Fibroblast of lung (primary cell): ENCODE measurements at regions not wholly inside any gene's neighbourhood (a gene's known extent, or its start where the extent isn't known, plus 50 kb on each side); places are given as distances from the start of the nearest gene placed in this dataset.

ENCODE experiments used
- EZH2 ChIP-seq: IDR thresholded peaks from 2 replicates; pipeline ENCODE4 v1.5.1; 2012; ENCODE audit warnings: low read length, control low read depth, mild to moderate bottlenecking; ENCODE audit errors: missing control alignments
- TF ChIP-seq, protein P1 (sequence below), 2 donors: IDR thresholded peaks in 1 of 2; conservative IDR thresholded peaks in 1 of 2; 1 replicate in 1 of 2; 2 replicates in 1 of 2; pipeline ENCODE4 v1.5.1; 2011 to 2012; ENCODE audit warnings: low read length in 2 of 2, control low read depth in 1 of 2, inconsistent platforms in 1 of 2, low read depth in 1 of 2, mild to moderate bottlenecking in 1 of 2

- TF ChIP-seq, protein P1, sequence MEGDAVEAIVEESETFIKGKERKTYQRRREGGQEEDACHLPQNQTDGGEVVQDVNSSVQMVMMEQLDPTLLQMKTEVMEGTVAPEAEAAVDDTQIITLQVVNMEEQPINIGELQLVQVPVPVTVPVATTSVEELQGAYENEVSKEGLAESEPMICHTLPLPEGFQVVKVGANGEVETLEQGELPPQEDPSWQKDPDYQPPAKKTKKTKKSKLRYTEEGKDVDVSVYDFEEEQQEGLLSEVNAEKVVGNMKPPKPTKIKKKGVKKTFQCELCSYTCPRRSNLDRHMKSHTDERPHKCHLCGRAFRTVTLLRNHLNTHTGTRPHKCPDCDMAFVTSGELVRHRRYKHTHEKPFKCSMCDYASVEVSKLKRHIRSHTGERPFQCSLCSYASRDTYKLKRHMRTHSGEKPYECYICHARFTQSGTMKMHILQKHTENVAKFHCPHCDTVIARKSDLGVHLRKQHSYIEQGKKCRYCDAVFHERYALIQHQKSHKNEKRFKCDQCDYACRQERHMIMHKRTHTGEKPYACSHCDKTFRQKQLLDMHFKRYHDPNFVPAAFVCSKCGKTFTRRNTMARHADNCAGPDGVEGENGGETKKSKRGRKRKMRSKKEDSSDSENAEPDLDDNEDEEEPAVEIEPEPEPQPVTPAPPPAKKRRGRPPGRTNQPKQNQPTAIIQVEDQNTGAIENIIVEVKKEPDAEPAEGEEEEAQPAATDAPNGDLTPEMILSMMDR (conservative IDR thresholded peaks at IDR 0.05 in 1 of 2, IDR thresholded peaks at IDR 0.05 in 1 of 2; ENCODE audit: low read depth in 1 of 2, low read length in 2 of 2): no peak
- TF ChIP-seq EZH2: no peak
Measured at GRCh38 chr3:59425942-59426341, 376.1 kb upstream of the CFAP20DC start.
